Memory B cell (primary cell): ENCODE measurements at regions not wholly inside any gene's neighbourhood (a gene's known extent, or its start where the extent isn't known, plus 50 kb on each side); places are given as distances from the start of the nearest gene placed in this dataset.

Source experiments
- ATAC-seq: fragments of 150-1000 bp; cut with Tn5 transposase; 2 replicates; pipeline ENCODE4 v1.10.0; 2021; ENCODE audit warnings: low read depth, mild to moderate bottlenecking, moderate library complexity
- DNase-seq, 2 donors: peaks; one replicate each; pipeline ENCODE4 v3.0.0; 2022; ENCODE audit warnings: low spot score in 2 of 2
- H3K27ac Mint-ChIP-seq: one replicate; pipeline ENCODE4 v1.8.0; 2022; ENCODE audit warnings: mild to moderate bottlenecking, moderate library complexity, mixed read lengths
- H3K27me3 Mint-ChIP-seq: one replicate; pipeline ENCODE4 v1.8.0; 2022; ENCODE audit warnings: mixed read lengths
- H3K36me3 Mint-ChIP-seq: one replicate; pipeline ENCODE4 v1.8.0; 2022; ENCODE audit warnings: mild to moderate bottlenecking, mixed read lengths
- H3K4me1 Mint-ChIP-seq: one replicate; pipeline ENCODE4 v1.8.0; 2022; ENCODE audit warnings: mixed read lengths
- H3K4me3 Mint-ChIP-seq: one replicate; pipeline ENCODE4 v1.8.0; 2022; ENCODE audit warnings: mild to moderate bottlenecking, moderate library complexity, mixed read lengths
- H3K9me3 Mint-ChIP-seq: one replicate; pipeline ENCODE4 v1.8.0; 2022; ENCODE audit warnings: mixed read lengths

GRCh38 chr16:76931186-76931585 lies 259.8 kb upstream of the MON1B start:
- DNase-seq (no peak), ATAC-seq (no peak)
- H3K27ac Mint-ChIP-seq, result no peak overlapping the region
- H3K9me3 Mint-ChIP-seq, result peaks cover 4% of the 10 kb centered on the region
- H3K36me3 Mint-ChIP-seq, result no peaks in the 10 kb centered on the region
- H3K27me3 Mint-ChIP-seq, result no peaks in the 10 kb centered on the region
- no peaks in the 10 kb centered on the region for H3K4me1 Mint-ChIP-seq
- no peak overlapping the region for H3K4me3 Mint-ChIP-seq

GRCh38 chr16:76932541-76933211 lies 258.3 kb upstream of the MON1B start:
- H3K27me3 Mint-ChIP-seq, result no peaks in the 10 kb centered on the region
- no peak overlapping the region for H3K27ac Mint-ChIP-seq

GRCh38 chr16:76940251-76940650 lies 250.7 kb upstream of the MON1B start:
- no peak overlapping the region for H3K27ac Mint-ChIP-seq
- peaks cover 4% of the 10 kb centered on the region for H3K27me3 Mint-ChIP-seq
- ATAC-seq (no peak), DNase-seq (no peak)
- no peaks in the 10 kb centered on the region for H3K4me1 Mint-ChIP-seq
- no peak overlapping the region for H3K4me3 Mint-ChIP-seq
- no peaks in the 10 kb centered on the region for H3K36me3 Mint-ChIP-seq
- peaks cover 3% of the 10 kb centered on the region for H3K9me3 Mint-ChIP-seq

More at GRCh38 chr16:76932541-76933211, 258.3 kb upstream of the MON1B start:
- no peaks in the 10 kb centered on the region for H3K36me3 Mint-ChIP-seq
- H3K4me3 Mint-ChIP-seq, result no peak overlapping the region
- DNase-seq (no peak), ATAC-seq (no peak)
- H3K9me3 Mint-ChIP-seq, result peaks cover 4% of the 10 kb centered on the region
- H3K4me1 Mint-ChIP-seq, result no peaks in the 10 kb centered on the region

- H3K36me3 Mint-ChIP-seq, result no peaks in the 10 kb centered on the region
- no peak for ATAC-seq
- H3K4me1 Mint-ChIP-seq, result no peaks in the 10 kb centered on the region
- H3K4me3 Mint-ChIP-seq, result no peak overlapping the region
- no peak for DNase-seq
- no peaks in the 10 kb centered on the region for H3K9me3 Mint-ChIP-seq
- peaks cover 4% of the 10 kb centered on the region for H3K27me3 Mint-ChIP-seq
- no peak overlapping the region for H3K27ac Mint-ChIP-seq
These were observed 249.9 kb upstream of the MON1B start for GRCh38 chr16:76941113-76941512.

GRCh38 chr16:76942089-76942488 lies 248.9 kb upstream of the MON1B start:
- Mint-ChIP-seq H3K36me3 (no peaks in the 10 kb centered on the region), H3K27ac (no peak overlapping the region), H3K27me3 (peaks cover 4% of the 10 kb centered on the region), H3K4me1 (no peaks in the 10 kb centered on the region), H3K4me3 (no peak overlapping the region), H3K9me3 (no peaks in the 10 kb centered on the region)
- ATAC-seq (no peak), DNase-seq (no peak)

GRCh38 chr16:76943921-76944320 lies 247.1 kb upstream of the MON1B start:
- Mint-ChIP-seq H3K4me3 (no peak overlapping the region), H3K4me1 (no peaks in the 10 kb centered on the region), H3K36me3 (no peaks in the 10 kb centered on the region), H3K9me3 (peaks cover 1% of the 10 kb centered on the region), H3K27ac (no peak overlapping the region), H3K27me3 (peaks cover 4% of the 10 kb centered on the region)
- ATAC-seq (no peak), DNase-seq (no peak)

GRCh38 chr16:76946879-76947278 lies 244.1 kb upstream of the MON1B start:
- no peaks in the 10 kb centered on the region for H3K36me3 Mint-ChIP-seq
- ATAC-seq, result no peak
- no peak overlapping the region for H3K27ac Mint-ChIP-seq
- H3K4me3 Mint-ChIP-seq, result no peak overlapping the region
- peaks cover 4% of the 10 kb centered on the region for H3K27me3 Mint-ChIP-seq
- DNase-seq, result no peak
- no peaks in the 10 kb centered on the region for H3K4me1 Mint-ChIP-seq
- peaks cover 4% of the 10 kb centered on the region for H3K9me3 Mint-ChIP-seq

- no peak overlapping the region for H3K27ac Mint-ChIP-seq
- H3K27me3 Mint-ChIP-seq, result peaks cover 4% of the 10 kb centered on the region
- no peaks in the 10 kb centered on the region for H3K4me1 Mint-ChIP-seq
- H3K4me3 Mint-ChIP-seq, result no peak overlapping the region
- peaks cover 4% of the 10 kb centered on the region for H3K9me3 Mint-ChIP-seq
- H3K36me3 Mint-ChIP-seq, result no peaks in the 10 kb centered on the region
- DNase-seq (no peak), ATAC-seq (no peak)
These were observed 243.2 kb upstream of the MON1B start for GRCh38 chr16:76947749-76948148.

- peaks cover 2% of the 10 kb centered on the region for H3K9me3 Mint-ChIP-seq
- H3K27me3 Mint-ChIP-seq, result no peaks in the 10 kb centered on the region
- DNase-seq (no peak), ATAC-seq (no peak)
- H3K27ac Mint-ChIP-seq, result no peak overlapping the region
- H3K4me3 Mint-ChIP-seq, result no peak overlapping the region
- H3K36me3 Mint-ChIP-seq, result no peaks in the 10 kb centered on the region
- no peaks in the 10 kb centered on the region for H3K4me1 Mint-ChIP-seq
These were observed 235.4 kb upstream of the MON1B start for GRCh38 chr16:76955629-76956028.

GRCh38 chr16:76956394-76956793 lies 234.6 kb upstream of the MON1B start:
- Mint-ChIP-seq H3K4me3 (no peak overlapping the region), H3K36me3 (no peaks in the 10 kb centered on the region), H3K9me3 (peaks cover 2% of the 10 kb centered on the region), H3K27me3 (no peaks in the 10 kb centered on the region), H3K27ac (no peak overlapping the region), H3K4me1 (no peaks in the 10 kb centered on the region)
- no peak for DNase-seq
- no peak for ATAC-seq

- Mint-ChIP-seq H3K36me3 (no peaks in the 10 kb centered on the region), H3K27ac (no peak overlapping the region), H3K4me3 (no peak overlapping the region), H3K27me3 (no peaks in the 10 kb centered on the region), H3K9me3 (peaks cover 2% of the 10 kb centered on the region), H3K4me1 (no peaks in the 10 kb centered on the region)
- no peak for DNase-seq
- ATAC-seq, result no peak
These were observed 234.1 kb upstream of the MON1B start for GRCh38 chr16:76956841-76957240.

- peaks cover 2% of the 10 kb centered on the region for H3K9me3 Mint-ChIP-seq
- no peak overlapping the region for H3K27ac Mint-ChIP-seq
- no peaks in the 10 kb centered on the region for H3K36me3 Mint-ChIP-seq
- no peak overlapping the region for H3K4me3 Mint-ChIP-seq
- peaks cover 3% of the 10 kb centered on the region for H3K4me1 Mint-ChIP-seq
- H3K27me3 Mint-ChIP-seq, result no peaks in the 10 kb centered on the region
- no peak for ATAC-seq
- DNase-seq, result no peak
These were observed 231.8 kb upstream of the MON1B start for GRCh38 chr16:76959166-76959565.

- Mint-ChIP-seq H3K36me3 (no peaks in the 10 kb centered on the region), H3K4me3 (peak overlapping the region; percentile 15), H3K27me3 (no peaks in the 10 kb centered on the region), H3K9me3 (peaks cover 1% of the 10 kb centered on the region), H3K4me1 (peaks cover 3% of the 10 kb centered on the region), H3K27ac (peak overlapping the region; percentile 6)
- DNase-seq (peak in 1 of 2 donors; percentile 18), ATAC-seq (peak; percentile 98)
These were observed 227.2 kb upstream of the MON1B start for GRCh38 chr16:76963614-76964315.

- Mint-ChIP-seq H3K4me3 (no peak overlapping the region), H3K27ac (no peak overlapping the region), H3K27me3 (no peaks in the 10 kb centered on the region), H3K36me3 (no peaks in the 10 kb centered on the region), H3K4me1 (peaks cover 3% of the 10 kb centered on the region), H3K9me3 (peaks cover 1% of the 10 kb centered on the region)
- ATAC-seq (no peak), DNase-seq (no peak)
These were observed 226.4 kb upstream of the MON1B start for GRCh38 chr16:76964464-76965154.
